SIG-M5 treated with dmso at 0.1 percent for 504 hours (cell line): ENCODE measurements at regions not wholly inside any gene's neighbourhood (a gene's known extent, or its start where the extent isn't known, plus 50 kb on each side); places are given as distances from the start of the nearest gene placed in this dataset.
"Not testable (repeated sequence)": the region's sequence is repeated elsewhere in the genome, so short reads cannot be mapped to it uniquely, and the experiment has no call there.

ENCODE experiments used
- DNase-seq: peaks from one replicate; lab custom pipeline; 2025; ENCODE audit not compliant: unreplicated experiment; lab: John Stamatoyannopoulos, UW

GRCh38 chr2:35199298-35199697 is 1156.3 kb upstream of the CRIM1 start:
- DNase-seq, result no peak

- no peak for DNase-seq
Measured at GRCh38 chr2:35185861-35186412, 1169.6 kb upstream of the CRIM1 start.

- DNase-seq, result no peak
Measured at GRCh38 chr2:35184471-35184870, 1171.1 kb upstream of the CRIM1 start.

GRCh38 chr2:35176726-35177125 is 1178.9 kb upstream of the CRIM1 start:
- DNase-seq, result not testable (repeated sequence)

GRCh38 chr2:35174845-35175244 is 1180.7 kb upstream of the CRIM1 start:
- DNase-seq, result no peak

- DNase-seq, result no peak
Measured at GRCh38 chr2:35172687-35173086, 1182.9 kb upstream of the CRIM1 start.

- DNase-seq, result no peak
Measured at GRCh38 chr2:35168351-35168750, 1187.2 kb upstream of the CRIM1 start.

- no peak for DNase-seq
Measured at GRCh38 chr2:35163948-35164347, 1191.6 kb upstream of the CRIM1 start.

GRCh38 chr2:35160871-35161270 is 1194.7 kb upstream of the CRIM1 start:
- DNase-seq, result no peak

GRCh38 chr2:35125871-35126270 is 1229.7 kb upstream of the CRIM1 start:
- no peak for DNase-seq

GRCh38 chr2:35125278-35125677 is 1230.3 kb upstream of the CRIM1 start:
- no peak for DNase-seq

- DNase-seq, result no peak
Measured at GRCh38 chr2:35116151-35116550, 1239.4 kb upstream of the CRIM1 start.

GRCh38 chr2:35114765-35115164 is 1240.8 kb upstream of the CRIM1 start:
- DNase-seq, result no peak

- not testable (repeated sequence) for DNase-seq
Measured at GRCh38 chr2:35112367-35112766, 1243.2 kb upstream of the CRIM1 start.

- DNase-seq, result no peak
Measured at GRCh38 chr2:35104309-35104708, 1251.3 kb upstream of the CRIM1 start.

GRCh38 chr2:35099342-35099741 is 1256.2 kb upstream of the CRIM1 start:
- no peak for DNase-seq

GRCh38 chr2:35082072-35082471 is 1273.5 kb upstream of the CRIM1 start:
- no peak for DNase-seq

GRCh38 chr2:35081622-35082015 is 1274.0 kb upstream of the CRIM1 start:
- DNase-seq, result no peak

GRCh38 chr2:35081001-35081621 is 1274.5 kb upstream of the CRIM1 start:
- DNase-seq, result no peak

GRCh38 chr2:35080231-35080910 is 1275.2 kb upstream of the CRIM1 start:
- DNase-seq, result no peak

- no peak for DNase-seq
Measured at GRCh38 chr2:35067420-35067819, 1288.2 kb upstream of the CRIM1 start.

- DNase-seq, result no peak
Measured at GRCh38 chr2:35063836-35064235, 1291.7 kb upstream of the CRIM1 start.

GRCh38 chr2:35035883-35036282 is 1319.7 kb upstream of the CRIM1 start:
- DNase-seq, result no peak
